Stomach (tissue), 8 donors: ENCODE measurements at regions not wholly inside any gene's neighbourhood (a gene's known extent, or its start where the extent isn't known, plus 50 kb on each side); places are given as distances from the start of the nearest gene placed in this dataset.

ENCODE experiments used
- DNase-seq, 2 donors: peaks; one replicate each; pipeline versions ENCODE4 v3.0.0 to v3.0.0-alpha.2; 2013 to 2019
- H3K27ac ChIP-seq, 5 donors: fragments of 200-600 bp in 4 of 5; sonication (generic) in 4 of 5; one replicate each; pipeline ENCODE4 v1.5.1; 2013 to 2019; ENCODE audit warnings: mild to moderate bottlenecking in 1 of 5, moderate library complexity in 1 of 5
- H3K27me3 ChIP-seq, 3 donors: fragments of 200-600 bp; sonication (generic); one replicate each; pipeline ENCODE4 v1.5.1; 2017 to 2019; ENCODE audit warnings: mixed run types in 1 of 3
- H3K36me3 ChIP-seq, 4 donors: fragments of 200-600 bp; sonication (generic); 1 replicate in 3 of 4; 2 replicates in 1 of 4; pipeline ENCODE4 v1.5.1; 2016 to 2019
- H3K4me1 ChIP-seq, 4 donors: fragments of 200-600 bp; sonication (generic); one replicate each; pipeline ENCODE4 v1.5.1; 2016 to 2019
- H3K4me3 ChIP-seq, 4 donors: fragments of 200-600 bp; sonication (generic) in 3 of 4; one replicate each; pipeline ENCODE4 v1.5.1; 2016 to 2019; ENCODE audit warnings: mild to moderate bottlenecking in 1 of 4
- H3K9me3 ChIP-seq, 4 donors: fragments of 200-600 bp; sonication (generic); one replicate each; pipeline ENCODE4 v1.5.1; 2016 to 2019
- EP300 ChIP-seq: sonication (generic); formaldehyde crosslinking; IDR thresholded peaks from one replicate; pipeline ENCODE4 v1.6.1; 2017; ENCODE audit warnings: antibody characterized with exemption
- POLR2A ChIP-seq, 4 donors: fragments of 450-650 bp; IDR thresholded peaks; one replicate each; pipeline ENCODE4 v1.6.1; 2016; ENCODE audit warnings: antibody characterized with exemption in 4 of 4, control low read depth in 2 of 4, mild to moderate bottlenecking in 1 of 4, moderate library complexity in 1 of 4
- POLR2AphosphoS5 ChIP-seq, 3 donors: sonication (generic); formaldehyde crosslinking; IDR thresholded peaks; one replicate each; pipeline ENCODE4 v1.6.1; 2016; ENCODE audit warnings: antibody characterized with exemption in 3 of 3
- WGBS, 5 donors: extraction: QIAGEN DNeasy Blood & Tissue Kit in 3 of 5; methylation state at CpG; one replicate each; pipeline versions ENCODE4 v1.1.5 to v1.1.7; 2013 to 2018; 5-methylcytosine and 5-hydroxymethylcytosine counted together
- intact Hi-C: fragments of 100-400 bp; cut with DNase I; formaldehyde crosslinking; loops from one replicate; pipeline ENCODE4 v1.15.1; 2023; ENCODE audit warnings: low total_unique reads
- TF ChIP-seq, protein P1 (sequence below), 7 experiments: fragments of 450-650 bp in 4 of 7; fragments of 200-600 bp in 3 of 7; sonication (generic) in 3 of 7; IDR thresholded peaks; one replicate each; pipeline ENCODE4 v1.5.1; 2016 to 2019; ENCODE audit warnings: antibody characterized with exemption in 7 of 7, control low read depth in 2 of 7, mild to moderate bottlenecking in 1 of 7
- donor health status: healthy with polysubstance abuse.
- donor health status: Bipolar disorder and iron deficiency.
- donor health status: healthy.

DNA sequence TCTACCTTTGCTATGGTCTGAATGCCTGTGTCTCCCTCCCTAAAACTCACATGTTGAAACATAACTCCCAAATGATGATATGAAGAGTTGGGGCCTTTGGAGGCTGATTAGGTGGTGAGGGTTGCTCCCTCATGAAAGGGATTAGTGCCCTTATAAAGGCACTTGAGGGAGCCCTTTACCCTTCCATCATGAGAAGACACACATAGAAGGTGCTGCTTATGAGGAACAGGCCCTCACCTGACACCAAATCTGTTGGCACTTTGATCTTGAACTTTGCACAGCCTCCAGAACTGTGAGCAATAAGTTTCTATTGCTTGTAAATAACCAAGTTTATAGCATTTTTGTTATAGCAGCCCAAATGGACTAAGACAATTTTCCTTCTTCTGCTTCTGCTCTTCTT is 76.2 kb upstream of the ADAMTS9 start:
- TF ChIP-seq EP300 (no peak), POLR2A (IDR thresholded peaks at IDR 0.05) (no peak), POLR2AphosphoS5 (IDR thresholded peaks at IDR 0.05) (no peak)
- TF ChIP-seq, protein P1, sequence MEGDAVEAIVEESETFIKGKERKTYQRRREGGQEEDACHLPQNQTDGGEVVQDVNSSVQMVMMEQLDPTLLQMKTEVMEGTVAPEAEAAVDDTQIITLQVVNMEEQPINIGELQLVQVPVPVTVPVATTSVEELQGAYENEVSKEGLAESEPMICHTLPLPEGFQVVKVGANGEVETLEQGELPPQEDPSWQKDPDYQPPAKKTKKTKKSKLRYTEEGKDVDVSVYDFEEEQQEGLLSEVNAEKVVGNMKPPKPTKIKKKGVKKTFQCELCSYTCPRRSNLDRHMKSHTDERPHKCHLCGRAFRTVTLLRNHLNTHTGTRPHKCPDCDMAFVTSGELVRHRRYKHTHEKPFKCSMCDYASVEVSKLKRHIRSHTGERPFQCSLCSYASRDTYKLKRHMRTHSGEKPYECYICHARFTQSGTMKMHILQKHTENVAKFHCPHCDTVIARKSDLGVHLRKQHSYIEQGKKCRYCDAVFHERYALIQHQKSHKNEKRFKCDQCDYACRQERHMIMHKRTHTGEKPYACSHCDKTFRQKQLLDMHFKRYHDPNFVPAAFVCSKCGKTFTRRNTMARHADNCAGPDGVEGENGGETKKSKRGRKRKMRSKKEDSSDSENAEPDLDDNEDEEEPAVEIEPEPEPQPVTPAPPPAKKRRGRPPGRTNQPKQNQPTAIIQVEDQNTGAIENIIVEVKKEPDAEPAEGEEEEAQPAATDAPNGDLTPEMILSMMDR (IDR thresholded peaks at IDR 0.05), result no peak
- intact Hi-C loops, result no loop called here
- no peaks in the 10 kb centered on the region for H3K27me3 ChIP-seq
- H3K9me3 ChIP-seq, result no peaks in the 10 kb centered on the region
- H3K36me3 ChIP-seq, result no peaks in the 10 kb centered on the region
- DNase-seq, result no peak
- H3K27ac ChIP-seq, result no peak overlapping the region
- peaks cover 0 to 42% (median 29%) of the 10 kb centered on the region in 4 donors for H3K4me1 ChIP-seq
- no peak overlapping the region for H3K4me3 ChIP-seq

DNA sequence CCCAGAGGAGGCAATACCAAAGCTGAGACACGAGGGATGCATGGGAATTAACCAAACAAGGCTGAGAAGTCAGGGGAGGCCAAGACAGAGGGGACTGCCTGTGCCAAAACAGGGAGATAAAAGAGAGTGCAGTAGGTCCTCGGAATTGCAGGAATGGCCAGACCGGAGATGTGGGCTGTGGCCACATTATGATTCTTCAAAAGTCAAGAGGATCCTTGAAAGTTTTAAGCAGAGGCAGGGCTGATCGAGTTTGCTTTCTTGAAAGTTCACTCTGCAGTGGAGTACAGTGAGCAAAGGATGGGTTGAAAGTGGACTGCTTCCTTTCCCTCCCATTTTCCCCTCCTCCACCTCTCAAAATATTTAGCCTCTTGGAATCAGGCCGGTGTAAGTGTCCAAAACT is 73.9 kb upstream of the ADAMTS9 start:
- no peak for DNase-seq
- 66 to 82% (median 80%) methylated on average over 5 of the region's 5 CpGs for WGBS, 5 donors
- intact Hi-C loops, result no loop called here
- no peaks in the 10 kb centered on the region for H3K36me3 ChIP-seq
- H3K27ac ChIP-seq, result no peak overlapping the region
- TF ChIP-seq, protein P1 (IDR thresholded peaks at IDR 0.05), result no peak
- TF ChIP-seq EP300 (no peak), POLR2A (IDR thresholded peaks at IDR 0.05) (no peak), POLR2AphosphoS5 (IDR thresholded peaks at IDR 0.05) (no peak)
- no peaks in the 10 kb centered on the region for H3K27me3 ChIP-seq
- H3K4me1 ChIP-seq, result peaks cover 2 to 48% (median 34%) of the 10 kb centered on the region in 4 donors
- H3K9me3 ChIP-seq, result no peaks in the 10 kb centered on the region
- H3K4me3 ChIP-seq, result no peak overlapping the region

DNA sequence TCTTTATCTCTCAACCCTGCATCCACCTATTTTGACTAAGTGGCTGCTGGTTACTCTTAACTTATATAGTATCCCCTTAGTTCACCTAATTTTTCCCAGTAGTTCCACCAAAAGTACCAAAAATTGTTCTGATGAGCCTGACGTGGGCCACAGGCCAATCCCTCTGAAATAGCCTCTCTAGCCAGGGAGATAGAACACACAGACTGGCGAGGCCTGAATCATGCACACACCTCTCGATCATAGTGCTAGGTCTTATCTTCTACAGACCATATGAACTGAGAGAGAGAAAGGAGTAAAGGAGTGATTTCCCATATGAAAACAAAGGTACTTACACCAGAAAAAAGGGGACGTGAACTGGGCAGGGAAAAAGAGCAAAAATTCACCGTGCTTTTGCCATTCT is 72.5 kb upstream of the ADAMTS9 start:
- H3K36me3 ChIP-seq, result no peaks in the 10 kb centered on the region
- 74 to 95% (median 80%) methylated on average over 5 of the region's 5 CpGs for WGBS, 5 donors
- TF ChIP-seq POLR2AphosphoS5 (IDR thresholded peaks at IDR 0.05) (no peak), POLR2A (IDR thresholded peaks at IDR 0.05) (no peak), EP300 (no peak)
- TF ChIP-seq, protein P1 (IDR thresholded peaks at IDR 0.05), result no peak
- no peak for DNase-seq
- H3K4me3 ChIP-seq, result no peak overlapping the region
- H3K4me1 ChIP-seq, result peaks cover 9 to 48% (median 34%) of the 10 kb centered on the region in 4 donors
- H3K27me3 ChIP-seq, result no peaks in the 10 kb centered on the region
- intact Hi-C loops, result no loop called here
- H3K27ac ChIP-seq, result peak overlapping the region in 1 of 5 donors; percentile 50
- no peaks in the 10 kb centered on the region for H3K9me3 ChIP-seq

DNA sequence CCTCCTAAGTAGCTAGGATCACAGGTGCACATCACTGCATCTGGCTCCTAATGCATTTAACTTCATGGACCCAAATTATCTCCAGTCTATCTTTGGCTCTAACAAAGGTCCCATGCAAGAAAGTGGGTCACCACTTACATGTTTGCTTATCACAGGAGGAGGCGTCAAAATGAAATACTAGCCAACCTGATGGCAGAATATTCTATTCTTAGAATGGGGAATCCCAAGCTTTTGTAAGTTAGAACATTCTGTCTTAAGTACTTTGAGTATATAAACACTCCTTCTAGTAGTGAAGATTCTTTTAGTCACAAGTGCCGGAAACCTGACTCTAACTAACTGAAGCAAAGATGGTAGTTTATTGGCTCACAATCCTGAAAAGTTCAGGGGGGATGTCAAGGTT is 72.0 kb upstream of the ADAMTS9 start:
- Histone ChIP-seq H3K4me3 (no peak overlapping the region), H3K36me3 (no peaks in the 10 kb centered on the region), H3K9me3 (peaks cover 0 to 3% (median 0%) of the 10 kb centered on the region in 4 donors), H3K27ac (peak overlapping the region in 1 of 5 donors; percentile 50), H3K4me1 (peaks cover 9 to 47% (median 30%) of the 10 kb centered on the region in 4 donors), H3K27me3 (no peaks in the 10 kb centered on the region)
- TF ChIP-seq POLR2AphosphoS5 (IDR thresholded peaks at IDR 0.05), result peak in 1 of 3 donors; percentile 38
- TF ChIP-seq, protein P1 (IDR thresholded peaks at IDR 0.05), result no peak
- DNase-seq, result no peak
- 50 to 86% (median 68%) methylated on average over 2 of the region's 2 CpGs for WGBS, 5 donors
- intact Hi-C loops, result no loop called here
